Kidney (tissue), 13 donors: ENCODE measurements at regions not wholly inside any gene's neighbourhood (a gene's known extent, or its start where the extent isn't known, plus 50 kb on each side); places are given as distances from the start of the nearest gene placed in this dataset.

Experiments
- DNase-seq, 5 donors: peaks; one replicate each; pipeline ENCODE4 v3.0.0-alpha.2; 2013 to 2020
- FAIRE-seq: peaks from 2 replicates; lab custom pipeline; 2012; peaks lifted over from hg19 to GRCh38; lab: Jason Lieb, UNC
- H3K27ac ChIP-seq, 2 donors: one replicate each; pipeline ENCODE4 v1.7.0; 2013; ENCODE audit warnings: low read depth in 2 of 2, low read length in 2 of 2, inconsistent platforms in 1 of 2
- H3K27me3 ChIP-seq: one replicate; pipeline ENCODE4 v1.7.1; 2013; ENCODE audit warnings: low read length, inconsistent platforms; ENCODE audit not compliant: control insufficient read depth, insufficient read depth
- H3K36me3 ChIP-seq, 3 donors: one replicate each; pipeline versions ENCODE4 v1.7.0 to v1.7.1; 2013; ENCODE audit warnings: low read length in 3 of 3, control low read depth in 1 of 3, inconsistent platforms in 1 of 3; ENCODE audit not compliant: insufficient read depth in 3 of 3, control insufficient read depth in 2 of 3
- H3K4me1 ChIP-seq, 3 donors: one replicate each; pipeline versions ENCODE4 v1.7.0 to v1.7.1; 2013; ENCODE audit warnings: low read length in 3 of 3, inconsistent platforms in 1 of 3, low read depth in 1 of 3; ENCODE audit not compliant: control insufficient read depth in 2 of 3, insufficient read depth in 2 of 3
- H3K4me3 ChIP-seq, 3 donors: one replicate each; pipeline versions ENCODE4 v1.7.0 to v1.8.1; 2013; ENCODE audit warnings: low read length in 3 of 3, control low read depth in 1 of 3, inconsistent platforms in 1 of 3
- H3K9ac ChIP-seq, 3 donors: one replicate each; pipeline versions ENCODE4 v1.7.0 to v1.7.1; 2013; ENCODE audit warnings: low read length in 3 of 3, control low read depth in 1 of 3, inconsistent platforms in 1 of 3
- H3K9me3 ChIP-seq, 3 donors: one replicate each; pipeline versions ENCODE4 v1.7.0 to v1.7.1; 2013; ENCODE audit warnings: low read length in 3 of 3, control low read depth in 1 of 3, inconsistent platforms in 1 of 3; ENCODE audit not compliant: control insufficient read depth in 2 of 3, insufficient read depth in 1 of 3
- CTCF ChIP-seq: IDR thresholded peaks from 3 replicates; pipeline ENCODE4 v1.5.1; 2012; ENCODE audit warnings: mild to moderate bottlenecking, moderate library complexity, borderline replicate concordance; ENCODE audit not compliant: insufficient read depth; ENCODE audit errors: extremely low read depth
- intact Hi-C: fragments of 100-400 bp; cut with DNase I; formaldehyde crosslinking; loops from one replicate; pipeline ENCODE4 v1.11.1; 2022
- donor health status: control.
- donor health status: control.
- donor health status: control.
- donor health status: control.
- donor health status: control.
- donor health status: DM: yes; HTN: yes; CAD: no.
- donor health status: Normal renal cell carcinoma (clear cell type).

DNA sequence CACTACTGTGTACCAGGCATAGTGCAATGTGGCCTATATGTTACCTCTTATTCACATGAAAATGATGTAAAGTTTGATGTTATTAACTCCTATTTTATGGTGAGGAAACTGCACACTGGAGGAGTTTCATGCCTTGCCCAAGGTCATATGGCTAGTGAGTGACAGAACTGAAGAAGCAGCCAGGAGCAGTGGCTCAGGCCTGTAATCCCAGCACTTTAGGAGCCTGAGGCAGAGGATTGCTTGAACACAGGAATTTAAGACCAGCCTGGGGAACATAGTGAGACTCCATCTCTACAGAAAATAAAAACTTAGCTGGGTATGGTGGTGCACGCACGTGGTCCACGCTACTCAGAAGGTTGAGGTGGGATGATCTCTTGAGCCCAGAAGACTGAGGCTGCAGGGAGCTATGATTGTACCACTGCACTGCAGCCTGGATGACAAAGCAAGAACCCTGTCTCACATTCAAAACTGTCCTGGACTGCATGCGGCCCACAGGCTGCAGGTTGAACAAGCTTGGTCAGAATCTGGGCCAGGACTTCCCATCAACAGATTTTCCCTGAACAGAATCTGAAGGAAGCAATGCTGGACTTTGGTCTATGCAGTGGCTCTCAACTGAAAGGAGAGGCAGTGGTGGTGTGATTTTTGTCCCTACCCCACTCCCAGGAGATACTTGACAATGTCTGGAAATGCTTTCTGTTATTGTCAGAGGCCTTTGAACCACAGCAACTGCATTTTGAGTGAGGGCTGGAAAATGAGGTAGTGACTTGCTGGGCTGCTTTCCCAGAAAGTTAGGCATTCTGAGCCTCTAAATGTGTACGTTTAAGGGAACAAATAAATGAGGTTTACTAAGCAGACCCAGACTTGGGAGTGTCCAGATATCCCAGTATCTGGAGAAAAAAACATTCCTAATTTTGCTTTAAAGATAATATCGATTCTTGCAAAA lies 479.5 kb downstream of the TMEM114 start:
- H3K9ac ChIP-seq = no peak overlapping the region
- no peaks in the 10 kb centered on the region for H3K27me3 ChIP-seq
- H3K4me1 ChIP-seq = no peaks in the 10 kb centered on the region
- H3K9me3 ChIP-seq = peaks cover 0 to 2% (median 0%) of the 10 kb centered on the region in 3 donors
- FAIRE-seq (no peak), DNase-seq (no peak)
- no peak overlapping the region for H3K27ac ChIP-seq
- intact Hi-C loops = no loop called here
- TF ChIP-seq CTCF = no peak
- no peak overlapping the region for H3K4me3 ChIP-seq
- no peaks in the 10 kb centered on the region for H3K36me3 ChIP-seq

- Histone ChIP-seq H3K36me3 (no peaks in the 10 kb centered on the region), H3K27ac (no peak overlapping the region), H3K4me3 (no peak overlapping the region), H3K9ac (no peak overlapping the region), H3K4me1 (no peaks in the 10 kb centered on the region), H3K27me3 (no peaks in the 10 kb centered on the region), H3K9me3 (peaks cover 0 to 2% (median 0%) of the 10 kb centered on the region in 3 donors)
- intact Hi-C loops = no loop called here
- TF ChIP-seq CTCF = no peak
- FAIRE-seq (no peak), DNase-seq (no peak)
Observed at GRCh38 chr16:8109510-8110369, 480.6 kb downstream of the TMEM114 start.

DNA sequence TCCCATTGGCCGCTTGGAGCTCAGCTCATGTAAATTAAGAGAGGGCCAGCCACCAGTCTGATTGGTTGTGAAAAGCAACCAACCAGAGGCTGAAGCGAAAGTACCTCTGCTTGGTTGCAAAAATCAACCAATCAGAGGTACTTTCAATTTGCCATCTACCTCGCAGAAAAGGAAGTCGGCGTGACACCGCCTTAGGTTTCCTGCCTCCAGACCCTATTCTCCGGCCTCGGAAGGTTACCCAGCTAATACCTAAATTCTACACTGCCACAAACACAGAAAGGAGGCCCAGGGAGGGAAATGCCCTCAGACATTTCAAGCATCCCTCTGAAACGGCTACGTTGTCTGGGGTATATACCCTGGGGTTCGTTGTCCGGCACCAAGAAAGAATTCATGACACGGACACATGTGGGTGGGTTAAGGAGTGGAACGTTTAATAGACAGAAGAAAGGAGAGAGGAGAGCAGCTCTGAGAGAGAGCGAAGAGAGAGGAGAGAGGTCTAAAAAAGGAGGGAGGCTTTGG lies 481.3 kb downstream of the TMEM114 start:
- no peak for FAIRE-seq
- H3K27ac ChIP-seq = no peak overlapping the region
- H3K4me1 ChIP-seq = no peaks in the 10 kb centered on the region
- H3K4me3 ChIP-seq = no peak overlapping the region
- intact Hi-C loops = no loop called here
- no peak for DNase-seq
- no peak overlapping the region for H3K9ac ChIP-seq
- H3K36me3 ChIP-seq = no peaks in the 10 kb centered on the region
- no peak for TF ChIP-seq CTCF
- peaks cover 0 to 2% (median 0%) of the 10 kb centered on the region in 3 donors for H3K9me3 ChIP-seq
- H3K27me3 ChIP-seq = no peaks in the 10 kb centered on the region
